NCI-H524 (cell line): ENCODE measurements at regions not wholly inside any gene's neighbourhood (a gene's known extent, or its start where the extent isn't known, plus 50 kb on each side); places are given as distances from the start of the nearest gene placed in this dataset.
"Not testable (repeated sequence)": the region's sequence is repeated elsewhere in the genome, so short reads cannot be mapped to it uniquely, and the experiment has no call there.

Experiments
- DNase-seq, 2 experiments: peaks; one replicate each; lab custom pipeline; 2025; lab: John Stamatoyannopoulos, UW

- no peak for DNase-seq
Measured at GRCh38 chr15:26261413-26261812, 398.3 kb upstream of the ATP10A start.

- peak; percentile 22 to 69 for DNase-seq
Measured at GRCh38 chr15:26260517-26261133, 397.5 kb upstream of the ATP10A start.

- no peak for DNase-seq
Measured at GRCh38 chr15:26259581-26259980, 396.5 kb upstream of the ATP10A start.

- DNase-seq = not testable (repeated sequence)
Measured at GRCh38 chr15:26244782-26245181, 381.7 kb upstream of the ATP10A start.

- no peak for DNase-seq
Measured at GRCh38 chr15:26243382-26243781, 380.3 kb upstream of the ATP10A start.

GRCh38 chr15:26242565-26243071, 379.5 kb upstream of the ATP10A start:
- no peak for DNase-seq

- no peak for DNase-seq
Measured at GRCh38 chr15:26235864-26236263, 372.7 kb upstream of the ATP10A start.

GRCh38 chr15:26234976-26235767, 372.0 kb upstream of the ATP10A start:
- DNase-seq = peak; percentile 38 to 67

- DNase-seq = no peak
Measured at GRCh38 chr15:26232691-26233090, 369.6 kb upstream of the ATP10A start.

GRCh38 chr15:26231096-26231495, 368.0 kb upstream of the ATP10A start:
- DNase-seq = peak in 1 of 2 experiments; percentile 24

- DNase-seq = no peak
Measured at GRCh38 chr15:26224266-26224665, 361.1 kb upstream of the ATP10A start.

GRCh38 chr15:26223720-26224119, 360.6 kb upstream of the ATP10A start:
- no peak for DNase-seq

- no peak for DNase-seq
Measured at GRCh38 chr15:26222781-26223180, 359.7 kb upstream of the ATP10A start.

GRCh38 chr15:26217043-26217442, 353.9 kb upstream of the ATP10A start:
- DNase-seq = not testable (repeated sequence)

- DNase-seq = no peak
Measured at GRCh38 chr15:26214290-26214689, 351.2 kb upstream of the ATP10A start.

GRCh38 chr15:26213427-26213826, 350.3 kb upstream of the ATP10A start:
- no peak for DNase-seq

- DNase-seq = no peak
Measured at GRCh38 chr15:26212109-26212508, 349.0 kb upstream of the ATP10A start.

GRCh38 chr15:26210980-26211379, 347.9 kb upstream of the ATP10A start:
- no peak for DNase-seq

- DNase-seq = peak in 1 of 2 experiments; percentile 80
Measured at GRCh38 chr15:26201177-26201858, 338.2 kb upstream of the ATP10A start.

- DNase-seq = no peak
Measured at GRCh38 chr15:26200427-26200826, 337.3 kb upstream of the ATP10A start.

- DNase-seq = peak; percentile 29 to 88
Measured at GRCh38 chr15:26197719-26198118, 334.6 kb upstream of the ATP10A start.

- DNase-seq = no peak
Measured at GRCh38 chr15:26197060-26197459, 333.9 kb upstream of the ATP10A start.

- no peak for DNase-seq
Measured at GRCh38 chr15:26191193-26191592, 328.1 kb upstream of the ATP10A start.
